GM21825 (cell line): ENCODE measurements at regions not wholly inside any gene's neighbourhood (a gene's known extent, or its start where the extent isn't known, plus 50 kb on each side); places are given as distances from the start of the nearest gene placed in this dataset.
"Not testable (repeated sequence)": the region's sequence is repeated elsewhere in the genome, so short reads cannot be mapped to it uniquely, and the experiment has no call there.

Source experiments
- ATAC-seq: cut with Tn5 transposase; IDR thresholded peaks from one replicate; pipeline ENCODE4 v1.9.1; 2021; ENCODE audit warnings: mild to moderate bottlenecking, moderate library complexity; ENCODE audit not compliant: unreplicated experiment

GRCh38 chrX:964831-965416 lies 247.5 kb downstream of the CRLF2 start:
- no peak for ATAC-seq

- ATAC-seq, result no peak
These were observed 251.6 kb downstream of the CRLF2 start for GRCh38 chrX:960821-961220.

DNA sequence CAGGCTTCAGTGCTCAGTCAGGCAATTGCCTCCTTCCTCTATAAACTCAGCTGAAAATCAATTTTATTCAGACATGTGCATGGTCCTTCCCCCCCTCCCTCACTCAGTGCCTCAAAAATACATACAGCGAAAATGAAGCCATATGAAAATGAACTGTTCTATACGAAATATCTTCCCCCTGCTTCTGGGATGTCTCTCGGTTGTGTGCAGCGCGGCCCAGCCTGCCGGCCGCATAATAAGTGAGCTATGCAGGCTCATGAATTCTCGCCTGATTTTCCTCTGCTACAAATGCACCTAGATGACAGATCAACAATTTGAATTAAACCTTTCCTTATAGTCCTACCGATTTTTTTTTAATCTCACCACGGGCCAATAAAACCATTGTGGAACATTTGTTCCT lies 252.9 kb downstream of the CRLF2 start:
- no peak for ATAC-seq

DNA sequence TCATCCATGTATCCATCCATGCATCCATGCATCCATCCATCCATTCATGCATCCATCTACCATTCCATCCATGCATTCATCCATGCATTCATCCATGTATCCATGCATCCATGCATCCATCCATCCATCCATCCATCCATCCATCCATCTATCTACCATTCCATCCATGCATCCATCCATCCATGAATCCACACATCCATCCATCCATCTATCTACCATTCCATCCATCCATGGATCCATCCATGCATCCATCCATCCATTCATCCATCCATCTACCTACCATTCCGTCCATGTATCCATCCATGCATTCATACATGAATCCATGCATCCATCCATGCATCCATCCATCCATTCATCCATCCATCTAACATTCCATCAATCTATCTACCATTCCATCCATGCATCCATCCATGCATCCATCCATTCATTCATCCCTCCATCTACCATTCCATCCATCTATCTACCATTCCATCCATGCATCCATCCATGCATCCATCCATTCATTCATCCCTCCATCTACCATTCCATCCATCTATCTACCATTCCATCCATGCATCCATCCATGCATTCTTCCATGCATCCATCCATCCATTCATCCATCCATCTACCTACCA lies 257.2 kb downstream of the CRLF2 start:
- not testable (repeated sequence) for ATAC-seq

DNA sequence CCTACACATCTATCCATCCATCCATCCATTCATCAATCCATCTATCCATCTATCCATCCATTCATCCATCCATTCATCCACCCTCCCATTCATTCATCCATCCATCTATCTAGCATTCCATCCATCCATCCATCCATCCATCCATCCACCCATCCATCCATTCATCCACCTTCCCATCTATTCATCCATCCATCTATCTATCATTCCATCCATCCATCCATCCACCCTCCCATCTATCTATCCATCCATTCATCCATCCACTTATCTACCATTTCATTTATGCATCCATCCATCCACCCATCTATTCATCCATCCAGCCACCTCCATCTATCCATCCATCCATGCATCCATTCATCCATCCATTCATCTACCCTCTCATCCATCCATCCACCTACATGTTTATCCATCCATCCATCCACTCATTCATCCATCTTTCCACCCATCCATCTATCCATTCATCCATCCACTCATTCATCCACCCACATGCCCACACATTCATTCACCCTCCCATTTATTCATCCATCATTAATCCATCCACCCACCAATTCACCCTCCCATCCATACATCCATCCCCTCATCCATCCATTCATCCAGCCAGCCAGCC lies 258.5 kb downstream of the CRLF2 start:
- no peak for ATAC-seq

DNA sequence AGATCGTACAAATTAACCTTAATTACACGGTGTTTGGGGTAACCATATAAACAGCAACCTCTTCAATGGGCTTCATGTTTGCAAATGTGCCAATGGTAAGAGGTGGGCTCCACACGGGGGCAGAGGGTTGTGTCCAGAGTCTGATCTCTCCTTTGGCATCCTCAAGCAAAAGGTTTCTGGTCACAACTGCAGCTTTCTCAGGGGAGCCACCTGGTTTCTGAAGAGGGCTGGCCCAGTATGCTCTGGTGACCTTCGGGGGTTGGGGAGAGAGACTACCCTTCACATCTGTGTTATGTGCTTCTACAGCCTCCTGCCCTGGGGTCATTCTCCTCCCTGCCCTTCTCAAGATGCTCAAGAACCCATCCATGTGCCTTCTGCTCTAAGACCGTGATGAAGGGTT lies 259.6 kb downstream of the CRLF2 start:
- ATAC-seq, result no peak

- not testable (repeated sequence) for ATAC-seq
These were observed 265.2 kb downstream of the CRLF2 start for GRCh38 chrX:947262-947661.

DNA sequence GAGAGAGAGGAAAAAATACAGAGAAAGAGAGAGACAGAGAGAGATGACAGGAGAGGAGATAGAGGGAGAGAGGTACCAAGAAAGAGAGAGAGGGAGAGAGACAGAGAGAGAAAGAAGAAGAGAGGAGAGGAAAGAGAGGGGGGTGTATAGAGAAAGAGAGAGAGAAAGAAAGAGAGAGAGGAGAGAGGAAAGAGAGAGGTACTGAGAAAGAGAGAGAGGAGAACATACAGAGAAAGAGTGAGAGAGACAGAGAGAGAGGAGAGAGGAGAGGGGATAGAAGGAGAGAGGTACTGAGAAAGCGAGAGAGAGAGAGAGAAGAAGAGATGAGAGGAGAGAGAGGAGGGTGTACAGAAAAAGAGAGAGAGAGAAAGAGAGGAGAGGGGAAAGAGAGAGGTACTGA lies 269.4 kb downstream of the CRLF2 start:
- ATAC-seq, result no peak

DNA sequence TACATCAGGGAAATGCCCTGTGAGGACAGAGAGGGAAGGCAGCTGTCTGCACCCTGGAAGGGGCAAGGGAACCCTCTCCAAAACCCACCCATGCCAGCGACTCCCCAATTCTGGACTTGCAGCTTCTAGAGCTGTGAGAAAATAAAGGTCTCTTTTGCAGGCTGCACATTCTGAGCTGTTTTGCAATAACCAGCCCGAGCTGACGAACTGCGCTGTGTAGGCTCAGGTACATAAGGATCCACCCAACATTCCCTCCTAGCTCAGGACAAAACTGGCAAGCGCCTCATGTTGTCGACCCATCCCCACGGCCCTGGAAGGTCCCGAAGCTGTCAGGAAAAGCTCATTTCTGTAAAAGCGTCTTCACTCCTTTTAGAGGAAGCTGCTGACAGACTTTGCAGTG lies 271.8 kb downstream of the CRLF2 start:
- ATAC-seq, result no peak

DNA sequence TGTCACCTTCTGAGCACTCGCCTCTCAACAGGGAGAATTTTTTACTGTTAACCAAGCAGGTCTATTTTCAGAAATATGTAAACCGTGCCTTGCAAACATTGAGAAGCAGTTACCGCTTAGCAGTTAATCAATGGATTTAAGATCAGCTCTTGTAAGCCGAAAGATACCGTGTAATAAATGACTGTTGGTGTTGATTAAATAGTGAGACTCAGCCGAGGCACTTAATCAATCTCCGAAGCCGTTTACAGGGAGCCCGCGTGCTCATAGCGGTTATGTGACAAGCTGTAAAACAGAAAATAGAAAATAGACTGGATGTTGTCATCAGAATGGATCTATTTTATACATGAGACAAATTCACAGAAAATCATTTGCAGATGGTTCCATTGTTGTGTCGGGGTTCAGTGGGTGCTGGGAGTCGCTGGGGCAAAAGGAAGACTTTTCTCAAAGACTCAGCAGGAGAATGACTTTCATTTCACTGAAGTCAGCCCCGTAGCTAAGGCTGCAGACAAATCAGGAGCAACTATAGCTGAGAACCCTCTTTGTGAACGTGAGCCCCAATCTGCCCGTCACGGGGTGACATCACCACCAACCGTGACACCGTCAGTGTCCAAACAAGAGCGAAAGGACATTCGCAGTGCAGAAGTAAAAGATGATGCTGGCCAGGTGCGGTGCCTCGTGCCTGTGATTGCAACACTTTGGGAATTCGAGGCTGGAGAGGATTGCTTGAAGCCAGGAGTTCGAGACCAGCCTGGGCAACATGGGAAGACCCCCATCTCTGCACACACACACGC lies 275.3 kb downstream of the CRLF2 start:
- no peak for ATAC-seq

- ATAC-seq, result no peak
These were observed 278.8 kb downstream of the CRLF2 start for GRCh38 chrX:933611-934010.

- ATAC-seq, result no peak
These were observed 283.8 kb downstream of the CRLF2 start for GRCh38 chrX:928606-929005.

- no peak for ATAC-seq
These were observed 285.5 kb downstream of the CRLF2 start for GRCh38 chrX:926991-927390.

DNA sequence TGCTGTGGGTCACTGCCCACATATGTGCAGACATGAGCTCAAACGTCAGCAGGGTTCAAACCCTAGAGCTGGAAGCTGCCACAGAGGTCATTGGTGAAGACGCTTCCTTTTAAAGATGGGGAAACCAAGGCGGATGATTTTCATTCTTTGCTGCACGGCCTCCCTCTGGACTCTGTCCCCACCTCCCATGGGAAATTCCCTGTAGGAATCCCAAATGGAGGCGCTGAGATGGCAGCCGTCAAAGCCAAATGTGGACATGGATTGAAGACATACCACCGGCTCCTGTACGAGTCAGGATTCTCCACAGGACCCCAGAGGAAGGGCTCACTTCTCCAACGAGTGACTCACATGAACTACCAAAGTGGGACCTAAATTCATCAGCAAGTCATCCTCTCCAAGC lies 286.4 kb downstream of the CRLF2 start:
- no peak for ATAC-seq

DNA sequence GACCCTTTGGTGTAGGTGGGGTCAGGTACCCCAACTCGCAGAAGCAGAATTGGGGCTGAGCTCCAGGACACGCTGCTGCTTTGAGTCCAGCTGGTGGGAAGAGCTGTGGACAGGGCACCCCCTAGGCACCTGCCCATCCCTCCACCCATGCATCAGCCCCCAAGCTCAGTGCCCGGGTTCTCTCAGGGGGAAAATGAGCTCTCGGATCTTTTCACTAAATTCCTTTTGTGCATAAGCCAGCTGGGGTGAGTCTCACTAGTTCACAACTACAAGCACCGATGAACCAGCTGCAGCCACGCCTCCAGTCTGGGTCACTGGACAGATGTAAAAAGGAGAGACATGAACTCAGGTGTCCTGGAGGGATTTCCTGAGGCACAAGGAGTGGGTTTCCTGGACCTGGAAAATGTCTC lies 286.8 kb downstream of the CRLF2 start:
- ATAC-seq, result no peak

- ATAC-seq, result no peak
These were observed 287.4 kb downstream of the CRLF2 start for GRCh38 chrX:925094-925493.

GRCh38 chrX:924017-924416 lies 288.4 kb downstream of the CRLF2 start:
- ATAC-seq, result no peak

DNA sequence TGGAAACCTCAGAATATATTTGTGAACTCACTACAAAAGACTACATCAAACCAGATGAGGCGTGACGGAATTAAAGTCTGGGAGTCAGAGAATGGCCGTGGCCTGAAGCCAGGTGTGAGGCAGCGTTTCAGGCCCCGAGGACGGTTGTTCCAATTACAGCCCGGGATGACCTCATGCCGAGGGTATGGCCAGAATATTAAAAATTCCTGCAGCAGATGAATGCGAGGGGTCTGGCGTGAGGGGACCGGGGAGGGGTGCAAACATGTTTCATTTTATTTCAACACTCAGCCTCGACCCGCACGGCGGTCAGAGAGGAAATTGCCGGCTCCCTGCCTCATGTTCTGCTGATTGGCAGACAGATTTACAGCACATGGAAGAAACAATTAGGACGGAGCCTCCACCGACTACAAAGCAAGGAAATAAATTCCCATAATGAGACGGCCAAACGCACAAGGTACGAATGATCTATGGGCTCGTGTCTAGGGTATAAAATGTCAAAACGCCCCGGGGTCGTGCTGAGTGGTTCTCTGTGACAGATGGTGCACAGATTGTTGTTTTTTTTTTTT lies 289.7 kb downstream of the SHOX start:
- no peak for ATAC-seq

GRCh38 chrX:916230-916599 lies 285.6 kb downstream of the SHOX start:
- ATAC-seq, result no peak

DNA sequence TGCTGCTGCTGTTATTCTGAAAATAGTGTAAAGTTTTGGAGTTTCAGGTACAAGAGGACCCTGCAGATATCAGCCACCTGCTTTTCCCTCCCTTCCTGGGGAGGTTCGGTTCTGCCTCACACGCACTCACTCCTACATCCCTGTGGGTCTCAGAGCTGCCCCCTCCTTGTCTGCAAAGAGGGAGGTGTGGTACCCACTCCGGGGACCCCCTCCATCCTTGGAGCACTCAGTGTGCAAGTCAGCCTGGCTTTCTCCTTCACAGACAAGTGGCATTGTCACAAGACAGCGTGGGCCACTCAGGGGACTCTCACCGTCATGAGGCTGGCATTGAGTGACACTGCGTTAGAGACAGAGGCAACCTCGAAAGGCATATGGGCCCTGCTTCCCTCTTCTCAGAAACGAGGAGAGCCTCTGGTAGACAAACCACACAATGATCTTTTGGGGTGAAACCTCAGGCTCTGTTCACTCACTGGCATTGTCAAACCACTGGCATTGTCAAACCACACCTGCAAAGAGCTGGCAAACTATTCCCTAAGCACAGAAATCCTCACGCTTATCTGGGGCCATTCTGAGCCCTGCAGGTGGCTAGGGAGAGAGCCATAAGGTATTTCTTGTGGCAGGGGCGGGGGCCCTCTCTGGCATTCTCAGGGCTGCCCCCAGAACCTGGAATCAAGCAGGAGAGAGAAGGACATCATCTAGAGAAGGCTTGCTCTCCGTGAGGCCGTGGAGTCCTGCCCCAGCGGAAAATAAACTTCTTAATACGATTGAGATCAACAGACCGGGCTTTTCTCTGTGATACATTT lies 285.0 kb downstream of the SHOX start:
- no peak for ATAC-seq

GRCh38 chrX:914206-914605 lies 283.6 kb downstream of the SHOX start:
- ATAC-seq, result no peak
